IMR-90 (cell line): ENCODE measurements at regions not wholly inside any gene's neighbourhood (a gene's known extent, or its start where the extent isn't known, plus 50 kb on each side); places are given as distances from the start of the nearest gene placed in this dataset.

Experiments
- ATAC-seq: fragments of 200-7000 bp; cut with Tn5 transposase; 2 replicates; pipeline ENCODE4 v1.9.1; 2020; ENCODE audit warnings: low read depth, mild to moderate bottlenecking, moderate library complexity
- BruUV-seq: library from RNA; stranded (reverse); fragments of 400-500 nt; replicated peaks from 2 replicates; lab custom pipeline; 2021; lab: Mats Ljungman, UMichigan
- CTCF ChIA-PET: fragments of 300-600 bp; formaldehyde crosslinking; extraction: SDS; loops from one replicate; lab custom pipeline; 2021; ENCODE audit warnings: antibody characterized with exemption; lab: Yijun Ruan, JAX
- POLR2A ChIA-PET: fragments of 300-600 bp; sonication (Branson Sonifier 250); formaldehyde crosslinking; loops from one replicate; lab custom pipeline; 2022; ENCODE audit warnings: antibody characterized with exemption; ENCODE audit not compliant: unreplicated experiment; lab: Charles Lee
- DNase-seq: peaks from one replicate; pipeline ENCODE4 v3.0.0; 2013
- H2AFZ ChIP-seq: replicated peaks from 2 replicates; pipeline ENCODE3; 2013; ENCODE audit warnings: low read length, mild to moderate bottlenecking; ENCODE audit not compliant: poor library complexity
- H2AK5ac ChIP-seq: 2 replicates; pipeline ENCODE4 v1.6.1; 2013; ENCODE audit warnings: low read depth, low read length, inconsistent platforms
- H2AK9ac ChIP-seq: replicated peaks from 2 replicates; pipeline ENCODE3; 2013; ENCODE audit warnings: mild to moderate bottlenecking, low read depth, low read length, moderate library complexity; ENCODE audit not compliant: poor library complexity
- H2BK120ac ChIP-seq: 2 replicates; pipeline ENCODE4 v1.6.1; 2013; ENCODE audit warnings: low read depth, low read length, inconsistent platforms
- H2BK15ac ChIP-seq: 3 replicates; pipeline ENCODE4 v1.6.1; 2013; ENCODE audit warnings: low read depth, low read length, inconsistent platforms
- H2BK20ac ChIP-seq: 2 replicates; pipeline ENCODE4 v1.6.1; 2013; ENCODE audit warnings: low read depth, mild to moderate bottlenecking, inconsistent platforms, low read length, moderate library complexity
- H2BK5ac ChIP-seq: 2 replicates; pipeline ENCODE4 v1.6.1; 2013; ENCODE audit warnings: mild to moderate bottlenecking, low read depth, low read length, inconsistent platforms; ENCODE audit not compliant: poor library complexity, severe bottlenecking
- H3K14ac ChIP-seq: replicated peaks from 2 replicates; pipeline ENCODE4 v1.6.1; 2013; ENCODE audit warnings: low read depth, low read length, inconsistent platforms
- H3K18ac ChIP-seq: 2 replicates; pipeline ENCODE4 v1.6.1; 2013; ENCODE audit warnings: low read depth, low read length, control low read depth
- H3K23ac ChIP-seq: 2 replicates; pipeline ENCODE4 v1.6.1; 2013; ENCODE audit warnings: low read depth, low read length, inconsistent platforms
- H3K27ac ChIP-seq: 2 replicates; pipeline ENCODE4 v1.5.1; 2013; ENCODE audit warnings: mild to moderate bottlenecking, control low read depth, low read length; ENCODE audit not compliant: insufficient read depth
- H3K27me3 ChIP-seq: 2 replicates; pipeline ENCODE4 v1.6.1; 2013; ENCODE audit warnings: low read length; ENCODE audit not compliant: control insufficient read depth, insufficient read depth
- H3K36me3 ChIP-seq: 2 replicates; pipeline ENCODE4 v1.6.1; 2013; ENCODE audit warnings: low read length, mixed read lengths; ENCODE audit not compliant: control insufficient read depth, insufficient read depth
- H3K4ac ChIP-seq: 2 replicates; pipeline ENCODE4 v1.6.1; 2013; ENCODE audit warnings: low read depth, low read length, inconsistent platforms
- H3K4me1 ChIP-seq: 2 replicates; pipeline ENCODE4 v1.6.1; 2013; ENCODE audit warnings: low read length, mixed read lengths; ENCODE audit not compliant: control insufficient read depth, insufficient read depth
- H3K4me2 ChIP-seq: 2 replicates; pipeline ENCODE4 v1.6.1; 2013; ENCODE audit warnings: low read depth, mild to moderate bottlenecking, control low read depth, low read length, moderate library complexity
- H3K4me3 ChIP-seq: 2 replicates; pipeline ENCODE4 v1.5.1; 2013; ENCODE audit warnings: low read depth, mild to moderate bottlenecking, control low read depth, low read length, moderate library complexity; ENCODE audit not compliant: insufficient read depth
- H3K56ac ChIP-seq: 2 replicates; pipeline ENCODE4 v1.6.1; 2013; ENCODE audit warnings: low read length, inconsistent platforms; ENCODE audit not compliant: insufficient read depth; ENCODE audit errors: extremely low read depth
- H3K79me1 ChIP-seq, 2 experiments: 2 replicates each; pipeline ENCODE4 v1.6.1; 2013; ENCODE audit warnings: low read length in 2 of 2, inconsistent platforms in 1 of 2, low read depth in 1 of 2
- H3K9ac ChIP-seq: 2 replicates; pipeline ENCODE4 v1.6.1; 2013; ENCODE audit warnings: low read depth, low read length, control low read depth
- H3K9me1 ChIP-seq: 2 replicates; pipeline ENCODE4 v1.6.1; 2013; ENCODE audit warnings: low read length, inconsistent platforms; ENCODE audit not compliant: insufficient read depth
- H3K9me3 ChIP-seq: 2 replicates; pipeline ENCODE4 v1.6.1; 2013; ENCODE audit warnings: low read length; ENCODE audit not compliant: control insufficient read depth, insufficient read depth
- H4K20me1 ChIP-seq: 2 replicates; pipeline ENCODE4 v1.6.1; 2013; ENCODE audit warnings: low read length, inconsistent platforms; ENCODE audit not compliant: insufficient read depth
- H4K5ac ChIP-seq: 2 replicates; pipeline ENCODE4 v1.6.1; 2013; ENCODE audit warnings: mild to moderate bottlenecking, low read depth, low read length, control low read depth
- H4K8ac ChIP-seq, 2 experiments: 2 replicates each; pipeline ENCODE4 v1.6.1; 2013; ENCODE audit warnings: low read depth in 2 of 2, low read length in 2 of 2, control low read depth in 1 of 2, inconsistent platforms in 1 of 2
- H4K91ac ChIP-seq: 2 replicates; pipeline ENCODE4 v1.6.1; 2013; ENCODE audit warnings: low read depth, low read length, inconsistent platforms; ENCODE audit not compliant: insufficient read depth
- BHLHE40 ChIP-seq: fragments of 150-350 bp; IDR thresholded peaks from 2 replicates; pipeline ENCODE4 v1.6.1; 2016; ENCODE audit warnings: mild to moderate bottlenecking, low read depth, low read length
- CHD1 ChIP-seq: IDR thresholded peaks from 2 replicates; pipeline ENCODE4 v1.6.1; 2012; ENCODE audit warnings: low read depth, low read length, improper control_type of control experiment
- FOS ChIP-seq: fragments of 150-350 bp; IDR thresholded peaks from 2 replicates; pipeline ENCODE4 v1.6.1; 2016; ENCODE audit warnings: low read depth, low read length
- MAFK ChIP-seq: IDR thresholded peaks from 2 replicates; pipeline ENCODE4 v1.6.1; 2012; ENCODE audit warnings: low read depth, low read length, improper control_type of control experiment
- MAZ ChIP-seq: IDR thresholded peaks from 2 replicates; pipeline ENCODE4 v1.6.1; 2012; ENCODE audit warnings: low read depth, mild to moderate bottlenecking, low read length, improper control_type of control experiment, moderate library complexity, borderline replicate concordance
- MXI1 ChIP-seq: IDR thresholded peaks from 2 replicates; pipeline ENCODE4 v1.6.1; 2012; ENCODE audit warnings: low read depth, mild to moderate bottlenecking, low read length, moderate library complexity, borderline replicate concordance
- NFE2L2 ChIP-seq: fragments of 150-350 bp; IDR thresholded peaks from 2 replicates; pipeline ENCODE4 v1.6.1; 2016; ENCODE audit warnings: low read depth, mild to moderate bottlenecking, low read length
- POLR2A ChIP-seq: IDR thresholded peaks from 2 replicates; pipeline ENCODE4 v1.6.1; 2012; ENCODE audit warnings: mild to moderate bottlenecking, low read depth, low read length
- RAD21 ChIP-seq: IDR thresholded peaks from 2 replicates; pipeline ENCODE4 v1.6.1; 2012; ENCODE audit warnings: low read length, improper control_type of control experiment
- RCOR1 ChIP-seq: IDR thresholded peaks from 2 replicates; pipeline ENCODE4 v1.6.1; 2012; ENCODE audit warnings: mild to moderate bottlenecking, low read length, improper control_type of control experiment; ENCODE audit not compliant: insufficient replicate concordance
- RFX5 ChIP-seq: IDR thresholded peaks from 2 replicates; pipeline ENCODE4 v1.8.0; 2012; ENCODE audit warnings: low read depth, mild to moderate bottlenecking, low read length, moderate library complexity
- SMC3 ChIP-seq: fragments of 150-350 bp; IDR thresholded peaks from 2 replicates; pipeline ENCODE4 v1.6.1; 2016; ENCODE audit warnings: low read depth, mild to moderate bottlenecking, antibody characterized with exemption, low read length, moderate library complexity
- WGBS, 2 experiments: methylation state at CpG; one replicate each; pipeline versions ENCODE4 v1.1.5 to v1.1.7; 2013; ENCODE audit warnings: missing lambda C conversion rate in 2 of 2; ENCODE audit not compliant: insufficient read length in 1 of 2; ENCODE audit errors: extremely low coverage in 2 of 2; 5-methylcytosine and 5-hydroxymethylcytosine counted together
- dilution Hi-C: fragments of 300-500 bp; cut with HindIII; formaldehyde crosslinking; loops from one replicate; pipeline ENCODE4 v1.14.3; 2018; ENCODE audit warnings: low sequenced_read_pairs; ENCODE audit not compliant: unreplicated experiment
- in situ Hi-C: fragments of 300-500 bp; cut with MboI; formaldehyde crosslinking; loops from 3 replicates; pipeline ENCODE4 v1.14.3; 2019; ENCODE audit warnings: low sequenced_read_pairs, inconsistent platforms, mixed read lengths
- intact Hi-C: fragments of 100-400 bp; cut with micrococcal nuclease; formaldehyde crosslinking; loops from 2 replicates; pipeline ENCODE4 v1.10.0; 2022
- TF ChIP-seq, protein P1 (sequence below): fragments of 150-350 bp; IDR thresholded peaks from 2 replicates; pipeline ENCODE4 v1.6.1; 2017; ENCODE audit warnings: mild to moderate bottlenecking, antibody characterized with exemption, low read length, low read depth
- TF ChIP-seq, protein P2 (sequence below): fragments of 150-350 bp; IDR thresholded peaks from 2 replicates; pipeline ENCODE4 v1.6.1; 2016; ENCODE audit warnings: low read depth, mild to moderate bottlenecking, low read length, moderate library complexity, borderline replicate concordance

DNA sequence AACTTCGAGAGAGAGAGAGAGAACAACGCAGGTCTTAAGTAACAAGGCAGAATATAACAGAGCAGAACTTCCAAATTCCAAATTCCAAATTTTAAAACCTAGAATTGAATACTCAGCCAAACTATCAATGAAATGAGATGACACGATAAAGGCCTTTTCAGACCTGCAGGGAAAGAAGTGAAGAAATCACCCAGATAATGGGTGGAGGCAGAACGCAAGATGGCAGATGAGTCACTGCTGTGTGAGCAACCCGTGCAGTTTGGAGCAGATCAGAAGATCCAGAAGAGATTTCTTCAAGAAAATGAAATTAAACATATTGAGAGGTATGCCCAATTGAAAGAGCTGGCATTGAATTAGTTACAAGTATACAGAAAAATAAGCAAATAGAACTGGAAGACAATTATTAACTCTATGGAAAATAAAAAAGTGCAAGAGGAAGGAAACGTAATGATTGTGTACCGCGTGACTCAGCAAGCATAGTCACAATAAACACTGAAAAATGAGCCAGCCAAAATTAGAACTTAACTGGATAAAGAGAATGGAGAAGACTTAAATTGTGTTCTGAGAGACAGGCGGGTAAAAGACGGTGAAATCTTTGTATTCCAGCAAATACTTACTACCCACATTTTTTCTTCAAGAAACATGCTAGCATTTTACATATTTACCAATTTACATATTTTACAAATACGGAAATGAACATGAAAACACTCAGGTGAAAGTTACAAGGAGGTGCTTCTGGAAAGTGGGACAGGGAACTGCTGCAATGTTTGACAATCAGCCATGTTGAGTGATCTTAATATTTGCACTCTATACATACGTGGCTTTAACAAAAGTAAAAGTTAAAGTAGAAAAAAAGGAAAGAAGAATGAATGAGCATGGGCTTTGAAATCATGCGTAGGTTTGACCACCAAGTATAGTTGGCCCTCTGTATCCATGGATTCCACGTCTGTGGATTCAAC is 87.9 kb upstream of the CDYL start:
- H4K8ac ChIP-seq, result peak overlapping the region in 1 of 2 experiments; percentile 48; a peak in 1 of 4 replicates
- H3K27me3 ChIP-seq, result peaks cover 2% of the 10 kb centered on the region
- POLR2A ChIA-PET, result no interaction called here
- H3K79me1 ChIP-seq, result no peaks in the 10 kb centered on the region
- H4K91ac ChIP-seq, result no peak overlapping the region
- CTCF ChIA-PET, result interaction anchor here (0.7 kb wide), 1 partner anchor 323 kb away, joined by 3 read pairs; no protein-coding TSS in a partner anchor
- intact Hi-C loops (no loop called here), in situ Hi-C loops (no loop called here), dilution Hi-C loops (no loop called here)
- no peak overlapping the region for H2AFZ ChIP-seq
- H2BK120ac ChIP-seq, result peak overlapping the region; percentile 68
- H2BK20ac ChIP-seq, result peak overlapping the region; percentile 72
- H2AK9ac ChIP-seq, result no peak overlapping the region
- peak; percentile 88 for DNase-seq
- H3K9ac ChIP-seq, result no peak overlapping the region
- peak overlapping the region; percentile 5; the same call in 1 of the 2 replicates for H4K5ac ChIP-seq
- H3K56ac ChIP-seq, result no peak overlapping the region; the same call in 1 of the 2 replicates
- peak overlapping the region; percentile 61; the same call in 1 of the 3 replicates for H2BK15ac ChIP-seq
- H3K9me3 ChIP-seq, result no peaks in the 10 kb centered on the region
- H2BK5ac ChIP-seq, result peak overlapping the region; percentile 51
- H3K4me1 ChIP-seq, result no peaks in the 10 kb centered on the region; the same call in 1 of the 2 replicates
- peak overlapping the region; percentile 28 for H3K4me2 ChIP-seq
- H3K9me1 ChIP-seq, result peaks cover 2% of the 10 kb centered on the region; the same call in 1 of the 2 replicates
- ATAC-seq, result peak; percentile 94
- H3K23ac ChIP-seq, result peak overlapping the region; percentile 30; the same call in 1 of the 2 replicates
- peak overlapping the region; percentile 15; the same call in 1 of the 2 replicates for H3K14ac ChIP-seq
- H4K20me1 ChIP-seq, result no peaks in the 10 kb centered on the region
- H3K27ac ChIP-seq, result peak overlapping the region; percentile 19; the same call in 1 of the 2 replicates
- peak overlapping the region; percentile 40; the same call in 1 of the 2 replicates for H3K4me3 ChIP-seq
- H3K4ac ChIP-seq, result peak overlapping the region; percentile 58
- no peaks in the 10 kb centered on the region for H3K36me3 ChIP-seq
- WGBS, 2 experiments, result 0% methylated on average over 1 of the region's 14 CpGs; no CpG with 5 or more reads in 1 of the 2 experiments
- BruUV-seq, result no TSS peak
- H2AK5ac ChIP-seq, result peak overlapping the region; percentile 24
- peak overlapping the region; percentile 81; the same call in 1 of the 2 replicates for H3K18ac ChIP-seq
- TF ChIP-seq FOS (peak; percentile 62), MAZ (no peak), NFE2L2 (peak; percentile 66; the same call in 1 of the 2 replicates), RCOR1 (no peak), SMC3 (peak; percentile 16; the same call in 1 of the 2 replicates), RFX5 (no peak), BHLHE40 (peak; percentile 87), MXI1 (no peak), MAFK (peak; percentile 16), POLR2A (no peak), RAD21 (peak; percentile 22; the same call in 1 of the 2 replicates), CHD1 (no peak)
- TF ChIP-seq, protein P1, sequence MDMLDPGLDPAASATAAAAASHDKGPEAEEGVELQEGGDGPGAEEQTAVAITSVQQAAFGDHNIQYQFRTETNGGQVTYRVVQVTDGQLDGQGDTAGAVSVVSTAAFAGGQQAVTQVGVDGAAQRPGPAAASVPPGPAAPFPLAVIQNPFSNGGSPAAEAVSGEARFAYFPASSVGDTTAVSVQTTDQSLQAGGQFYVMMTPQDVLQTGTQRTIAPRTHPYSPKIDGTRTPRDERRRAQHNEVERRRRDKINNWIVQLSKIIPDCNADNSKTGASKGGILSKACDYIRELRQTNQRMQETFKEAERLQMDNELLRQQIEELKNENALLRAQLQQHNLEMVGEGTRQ, result no peak
- TF ChIP-seq, protein P2, sequence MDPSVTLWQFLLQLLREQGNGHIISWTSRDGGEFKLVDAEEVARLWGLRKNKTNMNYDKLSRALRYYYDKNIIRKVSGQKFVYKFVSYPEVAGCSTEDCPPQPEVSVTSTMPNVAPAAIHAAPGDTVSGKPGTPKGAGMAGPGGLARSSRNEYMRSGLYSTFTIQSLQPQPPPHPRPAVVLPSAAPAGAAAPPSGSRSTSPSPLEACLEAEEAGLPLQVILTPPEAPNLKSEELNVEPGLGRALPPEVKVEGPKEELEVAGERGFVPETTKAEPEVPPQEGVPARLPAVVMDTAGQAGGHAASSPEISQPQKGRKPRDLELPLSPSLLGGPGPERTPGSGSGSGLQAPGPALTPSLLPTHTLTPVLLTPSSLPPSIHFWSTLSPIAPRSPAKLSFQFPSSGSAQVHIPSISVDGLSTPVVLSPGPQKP, result no peak
